GM18867 (cell line): ENCODE measurements at regions not wholly inside any gene's neighbourhood (a gene's known extent, or its start where the extent isn't known, plus 50 kb on each side); places are given as distances from the start of the nearest gene placed in this dataset.
"Not testable (repeated sequence)": the region's sequence is repeated elsewhere in the genome, so short reads cannot be mapped to it uniquely, and the experiment has no call there.

Experiments
- ATAC-seq: cut with Tn5 transposase; IDR thresholded peaks from one replicate; pipeline ENCODE4 v1.9.1; 2021; ENCODE audit warnings: mild to moderate bottlenecking, moderate library complexity; ENCODE audit not compliant: unreplicated experiment

DNA sequence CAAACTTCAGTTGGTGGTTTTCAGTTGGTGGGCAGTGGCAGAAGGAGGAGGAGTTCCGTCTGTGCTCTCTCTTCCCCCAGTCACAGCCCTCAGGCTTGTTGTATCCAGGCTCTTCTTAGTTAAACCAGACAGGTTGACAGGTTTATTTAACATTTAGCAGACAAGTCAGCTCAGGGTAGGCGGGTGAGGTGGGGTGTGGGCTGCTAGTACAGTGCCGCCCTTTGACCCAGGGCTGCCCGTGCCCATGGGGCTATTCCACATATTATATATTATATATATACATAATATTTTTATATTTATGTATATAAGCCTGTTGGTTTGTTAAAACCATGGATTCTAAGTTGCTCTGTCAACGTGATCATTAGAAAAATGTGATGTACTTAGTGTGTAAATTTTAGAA, 1740.6 kb upstream of the DEFB115 start:
- ATAC-seq, result not testable (repeated sequence)

DNA sequence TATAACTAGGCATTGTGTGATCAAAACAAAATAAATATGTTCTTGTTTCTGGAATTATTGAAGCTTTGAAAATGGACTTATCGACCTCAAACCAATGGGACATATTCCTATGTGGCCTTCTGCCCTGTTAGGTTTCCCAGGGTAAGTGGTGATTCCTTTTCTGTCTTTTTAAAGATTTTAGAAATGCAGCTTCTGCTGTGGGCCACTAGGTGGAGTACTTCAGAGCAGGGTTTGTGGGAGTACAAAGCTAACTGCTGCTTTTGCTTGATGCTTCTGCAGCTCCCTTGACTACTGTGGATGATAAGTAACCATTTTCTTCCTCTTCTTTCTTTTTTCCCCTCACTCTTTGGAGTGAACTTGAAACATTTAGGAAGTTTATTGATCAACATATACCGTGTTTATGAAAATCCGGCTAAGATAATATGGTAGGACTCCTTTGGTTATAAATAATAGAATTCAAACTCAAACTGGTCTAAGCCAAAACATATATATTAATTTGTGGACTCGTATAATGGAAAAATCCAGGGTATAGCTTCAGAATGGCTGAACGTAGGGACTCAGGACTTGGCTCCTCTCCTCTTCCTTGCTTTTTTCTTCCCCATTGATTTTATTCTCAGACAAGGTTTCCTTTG, 1737.7 kb upstream of the DEFB115 start:
- ATAC-seq, result not testable (repeated sequence)

DNA sequence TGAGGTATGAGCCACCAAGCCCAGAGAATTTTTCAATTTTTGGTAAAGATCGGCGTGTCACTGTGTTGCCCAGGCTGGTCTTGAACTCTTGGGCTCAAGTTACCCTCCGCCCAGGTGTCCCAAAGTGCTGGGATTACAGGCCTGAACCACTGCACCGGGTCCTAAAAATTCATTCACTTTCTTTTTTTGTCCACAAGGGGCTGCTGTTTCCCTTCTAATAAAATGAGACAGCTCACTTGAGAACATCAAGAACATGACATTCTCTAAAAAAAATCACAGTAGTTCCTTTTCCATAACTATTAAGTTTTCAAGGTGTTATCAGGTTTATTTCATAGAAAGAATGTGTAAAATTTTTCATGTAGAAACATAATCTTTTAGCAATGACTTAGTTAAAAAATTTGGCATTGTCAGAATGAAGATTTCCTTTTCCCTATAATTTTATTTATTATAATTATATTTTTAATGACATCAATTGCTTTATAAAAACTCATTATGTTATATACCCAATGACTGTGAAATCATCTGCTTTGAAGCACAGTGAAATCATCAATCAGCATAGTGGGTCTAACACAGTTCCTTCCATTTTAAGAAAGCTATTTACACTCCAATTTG, 1723.8 kb upstream of the DEFB115 start:
- not testable (repeated sequence) for ATAC-seq

DNA sequence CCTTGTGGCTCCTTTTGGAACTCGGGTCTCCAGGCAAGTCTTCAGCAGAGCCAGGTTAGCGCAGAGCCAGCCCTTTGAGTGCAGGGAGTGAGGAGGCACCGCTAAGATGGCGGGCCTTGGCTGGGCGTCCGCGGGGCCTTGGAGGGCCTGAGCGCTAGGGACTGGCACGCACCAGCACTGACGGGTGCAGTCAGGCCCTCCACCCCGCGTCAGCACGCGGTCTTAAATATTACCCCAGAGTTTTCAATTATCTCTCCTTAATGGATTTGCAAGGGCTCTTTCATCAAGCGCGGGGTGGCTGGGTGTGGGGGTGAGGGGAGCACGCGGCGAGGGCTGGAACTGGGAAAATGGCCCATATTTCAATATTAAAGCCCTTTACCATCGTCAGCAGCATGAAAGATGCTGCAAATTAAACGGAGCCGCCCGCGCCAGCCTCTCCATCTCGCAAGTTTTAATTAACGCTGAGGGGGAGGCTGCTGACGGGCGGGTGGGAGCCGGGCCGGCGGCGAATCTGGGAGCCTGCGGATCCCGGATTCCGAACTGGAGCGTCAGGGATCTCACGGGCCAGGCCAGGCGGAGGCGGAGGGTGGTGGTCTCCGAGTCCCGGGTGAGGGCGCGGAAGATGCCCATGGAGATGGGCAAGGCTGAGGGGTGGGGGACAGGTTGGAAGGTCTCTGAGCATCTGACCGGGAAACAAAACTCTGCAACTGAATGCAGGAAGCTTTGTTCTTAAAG, 1690.4 kb upstream of the DEFB115 start:
- not testable (repeated sequence) for ATAC-seq

DNA sequence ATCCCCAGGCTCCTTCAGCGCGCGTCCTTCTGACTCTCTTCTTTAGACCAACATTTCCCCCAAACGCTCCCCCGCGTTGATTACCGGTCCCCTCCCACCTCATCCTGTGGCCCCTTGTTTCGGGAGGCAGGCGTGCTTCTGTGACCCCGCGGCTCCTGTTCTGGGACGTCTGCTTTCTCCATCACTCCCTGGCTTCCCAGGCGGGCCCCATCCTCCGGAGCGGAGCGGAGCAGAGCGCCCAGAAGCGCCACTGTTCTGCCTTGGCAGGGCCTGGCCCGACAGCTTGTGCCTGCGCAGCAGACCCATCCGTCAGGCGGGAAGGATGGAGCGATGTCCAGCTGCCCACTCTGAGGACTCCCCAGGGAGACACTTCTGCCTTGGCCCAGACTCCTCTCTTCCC, 1689.8 kb upstream of the DEFB115 start:
- not testable (repeated sequence) for ATAC-seq

DNA sequence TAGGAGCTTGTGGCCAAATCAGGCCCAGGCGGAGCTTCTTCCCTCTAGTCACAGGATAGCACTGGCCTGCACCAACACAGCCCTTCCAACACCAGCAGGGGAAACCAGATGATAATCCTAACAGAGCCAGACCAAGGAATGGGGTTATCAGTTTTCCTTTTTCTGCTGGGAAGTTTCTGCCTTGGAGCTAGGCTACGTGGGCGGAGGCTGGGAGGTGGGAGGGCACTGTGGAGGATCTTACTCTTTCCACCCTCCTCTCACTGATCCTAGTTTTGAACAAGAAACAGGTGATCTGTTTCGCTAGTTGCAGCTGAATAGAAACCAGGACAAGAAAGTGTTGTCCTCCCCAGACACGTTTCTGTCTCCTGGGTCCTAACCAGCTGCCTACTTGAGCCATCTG, 1687.3 kb upstream of the DEFB115 start:
- ATAC-seq, result not testable (repeated sequence)

DNA sequence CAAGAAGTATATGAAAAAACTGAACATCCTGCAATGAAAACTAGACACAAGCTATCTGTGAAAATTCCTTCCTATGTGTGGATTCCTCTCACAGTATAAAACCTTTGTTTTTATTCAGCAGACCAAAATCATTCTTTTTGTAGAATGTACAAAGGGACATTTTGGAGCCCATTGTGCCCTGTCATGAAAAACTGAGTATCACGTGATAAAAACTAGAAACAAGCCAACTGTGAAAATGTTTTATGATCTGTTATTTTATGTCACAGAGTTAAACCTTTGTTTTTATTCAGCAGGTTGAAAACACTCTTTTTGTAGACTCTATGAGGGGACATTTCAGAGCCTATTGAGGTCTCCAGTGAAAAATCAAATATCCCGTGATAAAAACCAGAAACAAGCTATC, 1667.9 kb upstream of the DEFB115 start:
- not testable (repeated sequence) for ATAC-seq

DNA sequence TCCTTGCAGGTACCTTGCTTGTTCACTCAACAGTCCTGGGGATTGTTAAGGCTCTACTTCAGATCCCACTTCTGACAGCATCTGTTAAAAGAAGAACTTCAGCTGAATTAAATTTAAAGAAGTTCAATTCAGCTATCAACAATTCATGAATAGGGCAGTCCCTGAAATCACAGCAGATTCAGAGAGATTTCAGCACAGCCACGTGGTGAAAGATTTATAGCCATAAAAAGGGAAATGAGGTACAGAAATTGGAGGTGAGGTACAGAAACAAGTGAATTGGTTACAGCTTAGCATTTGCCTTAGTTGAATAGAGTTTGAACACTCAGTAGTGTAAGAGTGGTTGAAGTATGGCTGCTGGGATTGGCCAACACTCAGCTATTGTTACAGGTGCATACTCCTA, 1653.3 kb upstream of the DEFB115 start:
- ATAC-seq, result not testable (repeated sequence)

DNA sequence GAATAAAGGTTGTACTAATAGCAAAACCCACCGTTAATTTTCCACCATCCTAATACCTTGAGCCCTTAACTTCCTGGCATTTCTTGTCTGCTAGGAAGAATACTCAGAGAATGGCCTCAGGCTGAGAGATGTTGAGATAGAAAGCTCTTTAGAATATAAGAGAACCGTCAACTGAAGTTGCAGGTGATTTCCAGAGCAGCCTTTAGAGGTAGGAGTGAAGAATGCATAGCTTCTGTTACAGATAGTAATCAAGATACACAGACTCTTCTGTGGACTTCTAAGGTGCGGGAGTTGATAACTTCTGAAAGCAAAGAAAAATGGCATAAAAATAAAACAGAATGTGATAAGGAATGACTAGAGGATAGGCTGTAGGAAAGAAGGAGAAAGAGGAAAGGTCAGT, 1651.3 kb upstream of the DEFB115 start:
- not testable (repeated sequence) for ATAC-seq

DNA sequence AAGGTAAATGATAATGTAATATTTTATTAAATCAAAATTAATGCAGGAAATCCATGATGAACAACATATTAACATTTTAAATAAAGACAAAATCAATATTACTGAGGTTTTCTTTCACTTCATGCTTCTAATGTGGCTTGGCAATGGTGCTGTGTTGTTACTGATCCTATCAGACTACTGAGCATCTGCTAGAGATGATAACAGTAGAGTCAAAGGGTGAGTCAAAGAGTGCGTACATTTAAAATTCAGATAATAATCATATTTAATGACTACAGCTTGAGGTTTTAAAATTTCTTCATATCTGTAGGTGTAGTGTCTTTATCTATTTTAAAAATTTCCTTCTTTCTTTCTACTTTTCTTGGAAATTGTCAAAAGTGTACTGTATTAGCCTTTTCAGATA, 1628.1 kb upstream of the DEFB115 start:
- ATAC-seq, result not testable (repeated sequence)
